ENCODE measurements at regions not wholly inside any gene's neighbourhood (a gene's known extent, or its start where the extent isn't known, plus 50 kb on each side); places are given as distances from the start of the nearest gene placed in this dataset.
"Not testable (repeated sequence)": the region's sequence is repeated elsewhere in the genome, so short reads cannot be mapped to it uniquely, and the experiment has no call there.

DNA sequence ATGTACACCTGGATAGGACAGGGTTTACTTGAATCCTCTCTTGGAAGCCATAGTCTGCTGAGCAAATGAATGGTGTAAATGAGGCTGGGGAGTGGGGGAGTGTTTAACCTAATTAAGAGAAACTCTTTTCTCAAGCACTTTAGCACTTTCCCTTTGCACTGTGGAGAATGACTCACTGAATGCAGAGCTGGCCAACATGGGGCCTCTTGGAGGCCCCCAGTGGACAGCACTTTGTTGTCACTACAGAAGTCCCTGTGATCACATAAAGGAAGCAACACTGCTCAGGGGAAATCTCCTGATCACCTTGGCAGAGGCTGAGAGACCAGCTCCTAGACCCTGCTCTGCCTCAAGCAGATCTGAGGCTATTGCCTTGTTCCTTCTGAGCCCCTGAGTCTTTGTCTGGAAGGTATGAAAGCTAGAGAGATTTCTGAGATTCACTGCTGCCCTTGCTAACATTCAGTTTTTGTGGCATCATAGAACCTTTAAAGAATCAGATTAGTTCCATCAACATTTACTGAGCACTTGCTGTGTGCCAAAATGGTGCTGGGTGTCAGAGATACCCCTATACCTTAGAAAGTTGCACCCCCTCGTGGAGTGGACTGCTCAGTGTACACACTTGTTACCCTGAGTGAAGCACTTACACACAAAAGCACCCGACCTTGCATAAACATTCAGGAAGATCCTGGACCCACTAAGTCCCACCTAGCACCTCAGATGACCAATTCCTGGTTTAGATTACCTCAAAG is 230.1 kb upstream of the CCL2 start:
- ATAC-seq, result no peak
- no peak for DNase-seq

- DNase-seq, ATAC-seq: not testable (repeated sequence)
These were observed 224.5 kb upstream of the CCL2 start for GRCh38 chr17:34030601-34031000.

DNA sequence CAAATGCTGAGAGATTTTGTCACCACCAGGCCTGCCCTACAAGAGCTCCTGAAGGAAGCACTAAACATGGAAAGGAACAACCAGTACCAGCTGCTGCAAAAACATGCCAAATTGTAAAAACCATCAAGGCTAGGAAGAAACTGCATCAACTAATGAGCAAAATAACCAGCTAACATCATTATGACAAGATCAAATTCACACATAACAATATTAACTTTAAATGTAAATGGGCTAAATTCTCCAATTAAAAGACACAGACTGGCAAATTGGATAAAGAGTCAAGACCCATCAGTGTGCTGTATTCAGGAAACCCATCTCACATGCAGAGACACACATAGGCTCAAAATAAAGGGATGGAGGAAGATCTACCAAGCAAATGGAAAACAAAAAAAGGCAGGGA is 222.8 kb upstream of the CCL2 start:
- not testable (repeated sequence) for ATAC-seq, DNase-seq

DNA sequence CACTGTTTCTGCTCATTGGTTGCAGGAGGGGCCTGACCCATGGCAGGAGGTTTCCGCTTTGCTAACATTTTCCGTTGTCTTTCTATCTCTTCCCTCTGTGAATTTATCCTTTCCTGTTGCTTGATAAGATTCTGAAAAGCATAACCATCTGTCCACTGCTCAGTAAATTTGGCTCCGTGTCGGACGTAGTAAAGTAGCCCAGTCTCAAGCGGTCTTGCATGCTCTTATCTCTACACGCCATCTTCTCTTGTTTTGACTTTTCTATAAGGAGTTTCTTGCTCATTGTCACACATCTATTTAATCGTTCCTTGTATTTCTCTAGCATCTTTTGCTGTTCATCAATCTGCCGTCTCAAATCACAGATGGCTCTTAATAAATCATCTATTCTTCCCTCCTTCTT is 216.3 kb upstream of the CCL2 start:
- ATAC-seq, DNase-seq: not testable (repeated sequence)

DNA sequence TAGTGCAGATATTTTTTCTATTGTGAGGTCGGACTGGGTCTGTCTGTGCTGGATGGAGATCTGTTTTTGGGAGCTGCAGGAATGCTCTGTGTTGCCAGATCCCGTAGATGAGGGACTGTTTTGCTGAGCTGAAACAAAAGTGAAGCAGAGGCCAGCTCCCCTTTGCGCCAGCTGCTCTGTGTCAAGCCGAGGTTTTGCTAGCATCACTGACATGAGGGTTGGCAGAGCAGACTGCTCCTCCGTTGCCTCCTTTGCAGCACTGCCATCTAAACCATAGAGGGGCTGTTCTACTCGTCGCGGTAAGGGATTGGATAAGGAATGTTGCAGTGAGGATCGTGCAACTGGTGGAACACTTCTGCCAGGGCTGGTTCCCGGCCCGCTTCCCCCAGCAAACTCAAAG is 215.9 kb upstream of the CCL2 start:
- not testable (repeated sequence) for DNase-seq, ATAC-seq

DNA sequence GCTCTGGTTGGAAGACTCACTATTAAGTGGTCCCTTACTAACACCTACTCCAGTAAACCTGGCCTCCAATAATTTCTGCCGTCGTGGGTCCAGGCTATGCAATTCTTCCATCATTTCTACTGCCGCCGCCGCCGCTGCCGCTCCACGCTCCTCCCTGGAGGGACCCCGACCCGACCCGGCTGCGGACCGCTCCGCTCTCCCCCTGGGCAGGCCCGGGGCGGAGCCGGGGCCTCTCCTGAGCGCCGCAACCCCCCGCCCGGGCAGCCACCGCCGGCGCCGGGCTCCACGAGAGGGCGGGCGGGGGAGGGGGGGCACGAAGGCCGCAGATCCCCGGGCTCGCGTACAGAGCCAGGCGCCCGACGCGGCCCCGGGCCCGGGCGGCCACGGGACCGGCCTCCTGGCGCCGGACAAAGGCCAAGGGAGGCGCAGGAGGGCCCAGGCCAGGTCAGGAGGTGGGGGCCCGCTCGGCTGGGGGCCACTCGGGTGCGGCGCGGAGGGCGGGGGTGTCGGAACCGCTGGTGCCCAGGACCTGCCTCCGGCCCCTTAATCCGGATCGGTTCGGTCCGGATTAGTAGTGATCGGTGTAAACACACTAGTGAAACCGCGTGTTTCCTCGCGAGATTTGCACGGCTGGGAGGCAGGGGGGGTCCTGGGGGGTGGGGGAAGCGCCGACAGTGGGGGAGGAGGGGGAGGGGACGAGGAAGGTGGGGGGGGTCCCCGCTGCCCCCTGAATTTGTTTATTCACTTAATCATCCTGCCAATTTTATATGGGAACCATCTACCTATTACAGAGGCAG is 215.1 kb upstream of the CCL2 start:
- DNase-seq, result not testable (repeated sequence)
- peak; percentile 77 for ATAC-seq

DNA sequence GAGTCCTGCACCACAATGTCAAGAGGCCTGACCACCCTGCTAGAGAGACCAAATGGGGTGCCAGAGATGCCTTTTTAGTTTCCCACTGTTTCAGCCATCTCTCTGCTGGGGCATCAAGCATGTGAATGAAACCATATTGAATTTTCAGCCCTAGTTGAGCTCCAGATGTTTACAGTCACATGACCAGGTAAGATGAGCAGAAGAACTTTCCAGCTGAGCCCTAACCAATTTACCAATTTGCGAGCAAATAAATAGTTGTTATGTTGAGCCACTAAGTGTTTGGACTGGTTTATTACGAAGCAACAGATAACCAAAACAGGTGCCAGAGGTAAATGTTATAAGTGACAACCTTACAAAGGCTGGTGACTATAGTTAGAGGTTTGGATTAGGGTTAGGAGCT is 209.1 kb upstream of the CCL2 start:
- ATAC-seq, result no peak
- DNase-seq, result no peak

GRCh38 chr17:34051046-34051445 is 204.0 kb upstream of the CCL2 start:
- no peak for ATAC-seq
- no peak for DNase-seq

DNA sequence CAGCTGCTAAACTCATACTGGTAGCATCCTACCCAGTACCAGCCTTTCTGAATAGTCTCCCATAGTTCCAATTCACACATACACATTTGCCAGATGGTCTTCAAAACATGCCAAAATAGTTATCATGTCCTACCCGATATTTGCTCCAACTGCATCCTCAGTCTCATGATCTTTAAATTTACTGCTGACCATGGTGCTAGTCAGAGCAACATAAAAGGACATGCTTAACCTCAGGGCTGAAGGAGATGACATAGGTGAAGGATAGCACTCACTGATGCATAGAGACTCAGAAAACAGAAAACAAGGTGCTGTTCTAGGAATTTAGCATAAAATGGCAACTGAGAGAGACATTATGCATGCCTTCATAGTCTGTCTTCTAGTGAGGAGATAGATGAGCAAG is 200.6 kb upstream of the CCL2 start:
- DNase-seq (no peak), ATAC-seq (no peak)

GRCh38 chr17:34055606-34056005 is 199.5 kb upstream of the CCL2 start:
- ATAC-seq, result no peak
- DNase-seq, result no peak

DNA sequence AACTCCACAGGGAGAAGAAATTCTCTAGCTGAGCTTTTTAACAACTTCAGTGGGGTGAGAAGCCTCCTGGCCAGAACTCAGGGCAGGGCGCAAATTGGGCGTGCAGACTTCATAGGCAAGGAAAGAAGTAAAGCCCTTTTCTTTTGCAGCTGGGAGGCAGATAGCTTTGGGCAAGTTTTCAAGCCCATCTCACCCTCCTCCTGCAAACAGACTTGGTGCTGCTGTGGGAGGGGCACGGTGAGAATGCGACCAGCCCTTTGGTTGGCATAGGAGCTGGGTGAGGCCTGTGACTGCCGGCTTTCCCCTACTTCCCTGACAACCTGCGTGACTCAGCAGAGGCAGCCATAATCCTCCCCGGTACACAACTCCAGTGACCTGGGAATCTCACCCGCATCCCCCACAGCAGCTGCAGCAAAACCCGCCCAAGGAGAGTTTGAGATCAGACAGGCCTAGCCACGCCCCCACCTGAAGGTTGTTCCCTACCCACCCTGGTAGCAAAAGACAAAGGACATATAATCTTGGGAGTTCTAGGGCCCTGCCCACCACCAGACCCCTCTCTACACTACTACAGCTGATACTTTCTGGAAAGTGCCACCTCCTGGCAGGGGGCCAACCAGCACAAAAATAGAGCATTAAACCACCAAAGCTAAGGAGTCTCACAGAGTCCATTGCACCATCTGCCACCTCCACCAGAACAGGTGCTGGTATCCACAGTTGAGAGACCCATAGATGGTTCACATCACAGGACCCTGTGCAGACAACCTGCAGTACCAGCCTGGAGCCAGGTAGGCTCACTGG is 195.5 kb upstream of the CCL2 start:
- DNase-seq, result no peak
- no peak for ATAC-seq

- DNase-seq, result no peak
- no peak for ATAC-seq
These were observed 188.6 kb upstream of the CCL2 start for GRCh38 chr17:34066528-34066927.

DNA sequence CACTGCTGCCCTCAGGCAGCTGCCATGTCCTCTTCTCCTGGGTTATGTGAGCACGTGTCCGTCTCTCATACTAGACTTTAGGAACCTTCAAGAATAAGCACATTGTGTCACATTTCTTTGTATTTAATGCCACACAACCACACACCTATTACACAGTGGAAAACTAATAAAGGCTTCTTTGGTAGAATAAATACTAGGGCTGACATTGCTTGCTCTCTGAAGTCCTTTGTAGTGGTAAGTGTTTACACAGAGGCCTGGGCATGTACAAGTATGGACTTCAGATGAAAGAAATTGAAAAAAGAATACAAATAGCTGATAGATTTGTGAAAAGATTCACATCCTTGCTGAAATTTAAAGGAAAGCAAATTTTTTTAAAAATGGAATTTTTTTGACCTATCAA is 188.1 kb upstream of the CCL2 start:
- no peak for ATAC-seq
- DNase-seq, result no peak

DNA sequence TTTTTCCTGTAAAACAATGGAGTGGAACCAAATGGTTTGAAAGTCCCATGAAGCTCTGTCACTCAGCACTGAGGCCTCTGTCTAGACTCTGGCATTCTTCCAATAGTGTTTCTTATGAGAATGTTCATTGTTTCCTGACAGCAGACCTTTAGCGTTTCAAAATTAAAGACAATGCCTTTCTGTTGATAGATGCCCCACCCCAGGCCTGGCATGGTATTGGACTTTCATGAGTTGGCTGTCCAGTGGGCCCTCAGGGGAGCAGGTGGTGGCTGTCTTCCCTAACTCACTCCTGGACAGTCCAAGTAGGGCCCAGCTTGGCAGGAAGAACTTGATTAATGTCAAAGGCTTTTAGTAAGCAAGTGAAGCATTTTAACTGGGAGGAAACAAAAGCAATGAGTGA is 186.5 kb upstream of the CCL2 start:
- no peak for ATAC-seq

DNA sequence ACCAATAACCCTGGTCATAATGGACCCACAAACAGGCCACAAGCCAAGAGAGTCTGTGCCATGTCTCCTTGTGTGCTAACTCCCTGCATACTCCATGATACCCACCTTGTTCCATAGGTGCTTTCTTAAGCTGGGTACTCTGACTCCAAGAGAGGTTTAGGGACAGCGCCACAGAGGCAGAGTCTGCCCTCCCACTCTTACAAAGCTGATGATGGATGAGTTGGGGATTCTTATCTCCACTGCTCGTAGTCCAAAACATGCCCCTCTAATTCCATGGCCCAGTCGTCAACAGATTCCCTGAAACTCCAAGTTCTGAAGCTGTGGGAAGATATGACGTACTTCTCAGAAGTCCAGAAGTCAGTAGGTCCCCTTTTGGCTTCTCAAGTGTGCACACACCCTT is 184.4 kb upstream of the CCL2 start:
- no peak for ATAC-seq
- DNase-seq, result no peak

More for the DNA sequence above, 186.5 kb upstream of the CCL2 start:
- DNase-seq, result no peak

GRCh38 chr17:34071886-34072420 is 183.1 kb upstream of the CCL2 start:
- DNase-seq (no peak), ATAC-seq (no peak)

GRCh38 chr17:34075076-34075475 is 180.0 kb upstream of the CCL2 start:
- ATAC-seq, result no peak

GRCh38 chr17:34076743-34077631 is 178.1 kb upstream of the CCL2 start:
- DNase-seq, result no peak
- ATAC-seq, result no peak

More at GRCh38 chr17:34075076-34075475, 180.0 kb upstream of the CCL2 start:
- no peak for DNase-seq

DNA sequence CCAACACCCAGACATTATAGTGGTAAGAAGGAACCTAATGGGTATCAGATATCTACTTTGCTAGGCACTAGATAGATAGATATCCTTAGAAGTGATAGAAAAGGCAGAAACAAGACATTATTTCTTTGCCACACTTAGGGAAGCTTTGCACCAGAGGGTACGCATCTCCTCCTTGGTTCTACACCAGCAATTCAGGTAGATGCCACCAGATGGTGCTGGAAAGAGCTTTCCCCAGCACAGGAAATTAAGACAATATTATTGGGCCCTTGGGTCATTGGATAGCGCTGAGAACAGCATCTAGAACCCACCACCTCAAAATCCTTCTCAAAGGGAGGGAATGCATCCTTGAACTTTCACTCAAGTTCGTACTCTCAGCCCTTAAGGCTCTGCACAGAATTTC is 173.8 kb upstream of the CCL2 start:
- ATAC-seq (no peak), DNase-seq (no peak)

DNA sequence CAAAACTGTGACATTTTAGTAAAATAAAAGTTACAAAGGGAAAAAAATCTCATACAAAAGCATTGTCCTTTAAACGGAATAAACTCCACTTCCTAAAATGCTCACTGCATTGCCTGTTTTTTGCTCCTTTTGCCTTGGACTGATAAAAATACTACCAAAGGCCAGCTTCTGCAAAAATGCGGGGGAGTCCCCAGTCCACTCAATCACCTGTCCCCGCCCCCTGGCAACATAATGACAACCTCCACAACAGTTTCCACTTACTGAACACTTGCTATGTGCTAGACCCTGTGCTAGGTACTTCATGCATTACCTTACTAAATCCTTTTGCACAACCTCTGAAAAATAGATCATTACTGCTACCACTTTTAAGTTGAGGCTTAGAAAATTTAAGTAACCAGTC is 172.7 kb upstream of the CCL2 start:
- ATAC-seq (no peak), DNase-seq (no peak)

DNA sequence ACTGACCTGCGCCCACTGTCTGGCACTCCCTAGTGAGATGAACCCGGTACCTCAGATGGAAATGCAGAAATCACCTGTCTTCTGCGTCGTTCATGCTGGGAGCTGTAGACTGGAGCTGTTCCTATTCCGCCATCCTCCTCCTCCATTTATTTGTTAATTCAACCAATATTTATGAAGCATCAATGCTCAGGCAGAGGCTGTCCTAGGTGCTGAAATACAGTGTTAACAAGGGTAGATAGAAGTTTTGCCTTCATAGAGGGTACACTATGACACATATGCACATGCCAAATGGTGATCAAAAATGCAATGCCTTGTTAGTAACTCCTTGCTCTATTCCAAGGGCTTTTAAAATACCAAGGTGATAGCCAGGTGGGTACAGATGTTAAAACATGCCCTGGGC is 166.0 kb upstream of the CCL2 start:
- not testable (repeated sequence) for DNase-seq, ATAC-seq

Measured in stimulated activated naive CD8-positive, alpha-beta T cell treated with anti-CD3 and anti-CD28 coated beads, Interleukin-15, Interleukin-2, amounts not matched to agents 100 U/mL and 50 U/mL, for 24 hours (primary cell).